ENCODE measurements at regions not wholly inside any gene's neighbourhood (a gene's known extent, or its start where the extent isn't known, plus 50 kb on each side); places are given as distances from the start of the nearest gene placed in this dataset.
"Not testable (repeated sequence)": the region's sequence is repeated elsewhere in the genome, so short reads cannot be mapped to it uniquely, and the experiment has no call there.

- no peak for TF ChIP-seq CTCF (conservative IDR thresholded peaks at IDR 0.05)
- H3K36me3 Mint-ChIP-seq (ENCODE audit: low read depth): no peaks in the 10 kb centered on the region
- H3K27ac Mint-ChIP-seq (ENCODE audit: unreplicated experiment): peak overlapping the region; percentile 13
- no peaks in the 10 kb centered on the region for H3K27me3 Mint-ChIP-seq (ENCODE audit: low read depth)
- no peaks in the 10 kb centered on the region for H3K9me3 Mint-ChIP-seq
- H3K4me3 Mint-ChIP-seq: no peak overlapping the region
- peaks cover 11% of the 10 kb centered on the region for H3K4me1 Mint-ChIP-seq
- DNase-seq (ENCODE audit: low read depth, low spot score): no peak
Observed at GRCh38 chr3:164730815-164731360, 347.4 kb downstream of the SI start.

- no peaks in the 10 kb centered on the region for H3K9me3 Mint-ChIP-seq
- H3K4me1 Mint-ChIP-seq: no peaks in the 10 kb centered on the region
- no peak for DNase-seq (ENCODE audit: low read depth, low spot score)
- H3K4me3 Mint-ChIP-seq: no peak overlapping the region
- H3K27me3 Mint-ChIP-seq (ENCODE audit: low read depth): no peaks in the 10 kb centered on the region
- no peak for TF ChIP-seq CTCF (conservative IDR thresholded peaks at IDR 0.05)
- no peak overlapping the region for H3K27ac Mint-ChIP-seq (ENCODE audit: unreplicated experiment)
- H3K36me3 Mint-ChIP-seq (ENCODE audit: low read depth): no peaks in the 10 kb centered on the region
Observed at GRCh38 chr3:164723396-164723795, 354.9 kb downstream of the SI start.

- H3K27me3 Mint-ChIP-seq (ENCODE audit: low read depth); DNase-seq (ENCODE audit: low read depth, low spot score); H3K27ac Mint-ChIP-seq (ENCODE audit: unreplicated experiment); H3K4me1 Mint-ChIP-seq; H3K9me3 Mint-ChIP-seq; H3K4me3 Mint-ChIP-seq; H3K36me3 Mint-ChIP-seq (ENCODE audit: low read depth): not testable (repeated sequence)
Observed at GRCh38 chr3:164702808-164703207, 375.5 kb downstream of the SI start.

- Mint-ChIP-seq H3K4me3 (no peak overlapping the region), H3K9me3 (peaks cover 6% of the 10 kb centered on the region), H3K27me3 (ENCODE audit: low read depth) (no peaks in the 10 kb centered on the region), H3K4me1 (no peaks in the 10 kb centered on the region), H3K36me3 (ENCODE audit: low read depth) (no peaks in the 10 kb centered on the region), H3K27ac (ENCODE audit: unreplicated experiment) (no peak overlapping the region)
- DNase-seq (ENCODE audit: low read depth, low spot score): no peak
- no peak for TF ChIP-seq CTCF (conservative IDR thresholded peaks at IDR 0.05)
Observed at GRCh38 chr3:164687902-164688301, 390.4 kb downstream of the SI start.

- H3K4me3 Mint-ChIP-seq: no peak overlapping the region
- peaks cover 6% of the 10 kb centered on the region for H3K9me3 Mint-ChIP-seq
- no peak overlapping the region for H3K27ac Mint-ChIP-seq (ENCODE audit: unreplicated experiment)
- H3K27me3 Mint-ChIP-seq (ENCODE audit: low read depth): no peaks in the 10 kb centered on the region
- TF ChIP-seq CTCF (conservative IDR thresholded peaks at IDR 0.05): no peak
- DNase-seq (ENCODE audit: low read depth, low spot score): no peak
- H3K4me1 Mint-ChIP-seq: no peaks in the 10 kb centered on the region
- H3K36me3 Mint-ChIP-seq (ENCODE audit: low read depth): no peaks in the 10 kb centered on the region
Observed at GRCh38 chr3:164687211-164687610, 391.1 kb downstream of the SI start.

- H3K36me3 Mint-ChIP-seq (ENCODE audit: low read depth): no peaks in the 10 kb centered on the region
- H3K4me3 Mint-ChIP-seq: no peak overlapping the region
- DNase-seq (ENCODE audit: low read depth, low spot score): no peak
- H3K27ac Mint-ChIP-seq (ENCODE audit: unreplicated experiment): no peak overlapping the region
- H3K4me1 Mint-ChIP-seq: no peaks in the 10 kb centered on the region
- H3K9me3 Mint-ChIP-seq: peaks cover 6% of the 10 kb centered on the region
- H3K27me3 Mint-ChIP-seq (ENCODE audit: low read depth): no peaks in the 10 kb centered on the region
- TF ChIP-seq CTCF (conservative IDR thresholded peaks at IDR 0.05): no peak
Observed at GRCh38 chr3:164683489-164683888, 394.8 kb downstream of the SI start.

All from neural crest cell (in vitro differentiated cells).